GM13976 (cell line): ENCODE measurements at regions not wholly inside any gene's neighbourhood (a gene's known extent, or its start where the extent isn't known, plus 50 kb on each side); places are given as distances from the start of the nearest gene placed in this dataset.

ENCODE experiments used
- DNase-seq: peaks from one replicate; pipeline ENCODE4 v3.0.0; 2012; ENCODE audit warnings: low spot score
- CTCF ChIP-seq: IDR thresholded peaks from 2 replicates; pipeline ENCODE4 v1.5.1; 2012; ENCODE audit warnings: borderline replicate concordance, mild to moderate bottlenecking; ENCODE audit not compliant: insufficient read depth; ENCODE audit errors: extremely low read depth, missing control alignments, control extremely low read depth
- in situ Hi-C: fragments of 300-500 bp; cut with MboI; formaldehyde crosslinking; loops from one replicate; pipeline ENCODE4 v1.12.0; 2022; ENCODE audit warnings: low sequenced_read_pairs, mixed read lengths, inconsistent platforms; ENCODE audit not compliant: unreplicated experiment

GRCh38 chr16:80054647-80055046 is 454.1 kb upstream of the MAF start:
- DNase-seq: no peak
- in situ Hi-C loops: no loop called here
- TF ChIP-seq CTCF: no peak

- in situ Hi-C loops: no loop called here
- no peak for TF ChIP-seq CTCF
- DNase-seq: no peak
Observed at GRCh38 chr16:80051040-80051439, 450.5 kb upstream of the MAF start.

- no peak for TF ChIP-seq CTCF
- in situ Hi-C loops: no loop called here
Observed at GRCh38 chr16:80048250-80048649, 447.7 kb upstream of the MAF start.

GRCh38 chr16:80047842-80048241 is 447.3 kb upstream of the MAF start:
- no peak for DNase-seq
- in situ Hi-C loops: no loop called here
- TF ChIP-seq CTCF: no peak

More at GRCh38 chr16:80048250-80048649, 447.7 kb upstream of the MAF start:
- no peak for DNase-seq

- DNase-seq: no peak
- in situ Hi-C loops: no loop called here
- no peak for TF ChIP-seq CTCF
Observed at GRCh38 chr16:80046848-80047247, 446.3 kb upstream of the MAF start.

- in situ Hi-C loops: no loop called here
- TF ChIP-seq CTCF: no peak
- no peak for DNase-seq
Observed at GRCh38 chr16:80046261-80046660, 445.7 kb upstream of the MAF start.

- no peak for TF ChIP-seq CTCF
- DNase-seq: no peak
- in situ Hi-C loops: no loop called here
Observed at GRCh38 chr16:80045861-80046260, 445.3 kb upstream of the MAF start.
